LNCAP (cell line): ENCODE measurements at regions not wholly inside any gene's neighbourhood (a gene's known extent, or its start where the extent isn't known, plus 50 kb on each side); places are given as distances from the start of the nearest gene placed in this dataset.

Experiments used
- TF ChIP-seq, protein P1 (sequence below): fragments of 450-650 bp; IDR thresholded peaks from 2 replicates; pipeline ENCODE4 v1.5.1; 2017; ENCODE audit warnings: mild to moderate bottlenecking

DNA sequence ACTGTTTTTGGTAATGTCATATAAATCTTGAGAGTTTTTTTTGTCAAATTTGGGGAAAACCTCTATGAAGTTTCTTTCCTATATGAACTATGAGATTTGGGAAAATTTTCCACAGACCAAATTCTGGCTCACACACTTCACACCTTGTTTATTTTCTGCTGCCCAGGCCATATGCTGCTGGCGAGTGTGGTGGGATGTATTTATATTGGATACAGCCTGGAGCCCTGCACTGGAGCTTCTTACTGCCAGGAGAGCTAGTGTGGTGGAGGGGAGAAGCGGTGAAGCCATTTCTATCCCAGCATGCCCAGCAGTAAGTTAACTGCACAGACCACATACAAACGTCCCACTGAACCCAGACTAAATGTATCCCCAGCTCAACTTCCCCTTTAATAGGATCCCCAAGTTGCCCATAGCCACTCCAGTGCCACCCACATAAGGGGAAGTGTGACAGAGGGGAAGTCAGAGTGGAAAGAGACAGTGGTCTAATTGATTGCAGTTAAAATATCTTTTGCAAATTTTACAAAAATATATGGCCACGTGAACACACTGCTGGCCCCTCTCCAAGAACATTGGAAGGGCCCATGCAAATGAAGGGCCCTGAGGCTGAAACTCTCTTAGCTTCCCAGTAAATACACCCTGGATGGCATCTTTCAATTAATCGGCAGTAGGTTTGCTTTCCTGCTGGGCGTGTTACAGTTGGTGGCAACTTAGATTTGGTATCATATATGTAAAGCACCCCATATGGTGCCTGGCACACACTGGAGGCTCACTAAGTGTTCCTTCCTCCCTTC, 146.6 kb upstream of the ITGA6 start:
- TF ChIP-seq, protein P1, sequence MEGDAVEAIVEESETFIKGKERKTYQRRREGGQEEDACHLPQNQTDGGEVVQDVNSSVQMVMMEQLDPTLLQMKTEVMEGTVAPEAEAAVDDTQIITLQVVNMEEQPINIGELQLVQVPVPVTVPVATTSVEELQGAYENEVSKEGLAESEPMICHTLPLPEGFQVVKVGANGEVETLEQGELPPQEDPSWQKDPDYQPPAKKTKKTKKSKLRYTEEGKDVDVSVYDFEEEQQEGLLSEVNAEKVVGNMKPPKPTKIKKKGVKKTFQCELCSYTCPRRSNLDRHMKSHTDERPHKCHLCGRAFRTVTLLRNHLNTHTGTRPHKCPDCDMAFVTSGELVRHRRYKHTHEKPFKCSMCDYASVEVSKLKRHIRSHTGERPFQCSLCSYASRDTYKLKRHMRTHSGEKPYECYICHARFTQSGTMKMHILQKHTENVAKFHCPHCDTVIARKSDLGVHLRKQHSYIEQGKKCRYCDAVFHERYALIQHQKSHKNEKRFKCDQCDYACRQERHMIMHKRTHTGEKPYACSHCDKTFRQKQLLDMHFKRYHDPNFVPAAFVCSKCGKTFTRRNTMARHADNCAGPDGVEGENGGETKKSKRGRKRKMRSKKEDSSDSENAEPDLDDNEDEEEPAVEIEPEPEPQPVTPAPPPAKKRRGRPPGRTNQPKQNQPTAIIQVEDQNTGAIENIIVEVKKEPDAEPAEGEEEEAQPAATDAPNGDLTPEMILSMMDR = no peak

DNA sequence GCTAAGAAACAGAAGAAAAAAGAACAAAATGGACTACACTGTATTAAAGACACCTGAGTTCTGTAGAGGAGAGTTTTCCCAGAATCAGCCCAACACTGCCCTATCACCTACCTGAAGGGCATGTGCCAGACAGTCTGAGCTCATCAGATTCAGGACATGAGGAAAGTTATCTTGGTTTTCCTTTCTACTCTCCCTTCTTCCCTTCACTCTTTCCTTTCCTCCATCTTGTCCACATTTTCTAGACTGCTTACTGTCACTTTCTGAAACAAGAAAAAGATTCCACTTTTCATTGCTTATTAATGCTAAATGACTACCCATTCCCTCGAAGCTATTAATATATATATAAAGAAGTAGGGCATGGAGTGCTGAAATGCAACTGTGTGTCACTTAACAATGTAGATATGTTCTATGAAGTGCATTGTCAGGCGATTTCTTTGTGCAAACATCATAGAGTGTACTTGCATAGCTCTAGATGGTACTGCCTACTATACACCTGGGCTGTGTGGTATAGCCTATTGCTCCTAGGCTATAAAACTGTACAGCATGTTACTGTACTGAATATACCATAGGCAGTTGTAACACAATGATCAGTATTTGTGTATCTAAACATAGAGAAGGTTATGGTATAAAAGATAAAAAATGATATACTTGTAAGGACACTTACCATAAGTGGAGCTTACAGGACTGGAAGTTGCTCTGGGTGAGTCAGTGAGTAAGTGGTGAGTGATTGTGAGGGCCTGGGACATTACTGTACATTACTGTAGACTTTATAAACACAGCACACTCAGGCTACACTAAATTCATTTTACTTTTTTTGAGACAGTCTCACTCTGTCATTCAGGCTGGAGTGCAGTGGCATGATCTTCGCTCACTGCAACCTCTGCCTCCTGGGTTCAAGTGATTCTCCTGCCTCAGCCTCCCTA, 145.5 kb upstream of the ITGA6 start:
- TF ChIP-seq, protein P1 = no peak

GRCh38 chr2:172282944-172283343, 144.4 kb upstream of the ITGA6 start:
- TF ChIP-seq, protein P1 = no peak

GRCh38 chr2:172283476-172283875, 143.9 kb upstream of the ITGA6 start:
- TF ChIP-seq, protein P1 = no peak

- TF ChIP-seq, protein P1 = no peak
Measured at GRCh38 chr2:172284209-172284608, 143.2 kb upstream of the ITGA6 start.

GRCh38 chr2:172285010-172285621, 142.3 kb upstream of the ITGA6 start:
- TF ChIP-seq, protein P1 = no peak

DNA sequence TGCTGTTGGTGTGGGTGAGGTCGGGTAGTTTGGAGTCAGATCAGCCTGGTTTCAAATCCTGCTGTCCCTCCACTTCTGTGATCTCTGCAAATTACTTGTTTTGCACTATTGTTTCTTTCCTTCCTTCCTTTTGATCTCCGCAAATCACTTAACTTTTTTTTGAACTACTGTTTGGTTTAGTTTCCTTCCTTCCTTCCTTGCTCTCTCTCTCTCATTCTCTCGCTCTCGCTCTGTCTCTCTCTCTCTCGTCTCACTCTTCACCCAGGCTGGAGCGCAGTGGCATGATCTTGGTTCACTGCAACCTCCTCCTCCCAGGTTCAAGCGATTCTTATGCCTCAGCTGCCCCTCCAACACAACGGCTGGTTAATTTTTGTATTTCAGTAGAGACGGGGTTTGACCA, 141.6 kb upstream of the ITGA6 start:
- TF ChIP-seq, protein P1 = no peak
